Testis (tissue), 2 donors: ENCODE measurements at regions not wholly inside any gene's neighbourhood (a gene's known extent, or its start where the extent isn't known, plus 50 kb on each side); places are given as distances from the start of the nearest gene placed in this dataset.
"Not testable (repeated sequence)": the region's sequence is repeated elsewhere in the genome, so short reads cannot be mapped to it uniquely, and the experiment has no call there.

ENCODE experiments used
- DNase-seq: peaks from one replicate; pipeline ENCODE4 v3.0.0-alpha.2; 2019
- H3K27ac ChIP-seq, 2 donors: fragments of 200-600 bp; sonication (generic); one replicate each; pipeline ENCODE4 v1.5.1; 2019
- H3K27me3 ChIP-seq: fragments of 200-600 bp; sonication (generic); one replicate; pipeline ENCODE4 v1.5.1; 2019
- H3K36me3 ChIP-seq: fragments of 200-600 bp; sonication (generic); one replicate; pipeline ENCODE4 v1.5.1; 2017; ENCODE audit warnings: low read depth; ENCODE audit errors: missing control alignments
- H3K4me1 ChIP-seq: fragments of 200-600 bp; sonication (generic); one replicate; pipeline ENCODE4 v1.5.1; 2019
- H3K4me3 ChIP-seq, 2 donors: fragments of 200-600 bp; sonication (generic); one replicate each; pipeline ENCODE4 v1.5.1; 2017 to 2019
- H3K9me3 ChIP-seq: fragments of 200-600 bp; sonication (generic); one replicate; pipeline ENCODE4 v1.5.1; 2017
- POLR2A ChIP-seq: fragments of 450-650 bp; IDR thresholded peaks from one replicate; pipeline ENCODE4 v1.6.1; 2017; ENCODE audit warnings: antibody characterized with exemption, mild to moderate bottlenecking, moderate library complexity
- WGBS, 2 donors: methylation state at CpG; one replicate each; pipeline ENCODE4 v1.1.5; 2018; 5-methylcytosine and 5-hydroxymethylcytosine counted together
- intact Hi-C: fragments of 100-400 bp; cut with DNase I; formaldehyde crosslinking; loops from one replicate; pipeline ENCODE4 v1.15.1; 2023; ENCODE audit warnings: low total_unique reads
- TF ChIP-seq, protein P1 (sequence below), 3 experiments: fragments of 450-650 bp in 2 of 3; fragments of 200-600 bp in 1 of 3; sonication (generic) in 1 of 3; IDR thresholded peaks; one replicate each; pipeline ENCODE4 v1.5.1; 2016 to 2019; ENCODE audit warnings: antibody characterized with exemption in 3 of 3, mild to moderate bottlenecking in 2 of 3, moderate library complexity in 1 of 3

DNA sequence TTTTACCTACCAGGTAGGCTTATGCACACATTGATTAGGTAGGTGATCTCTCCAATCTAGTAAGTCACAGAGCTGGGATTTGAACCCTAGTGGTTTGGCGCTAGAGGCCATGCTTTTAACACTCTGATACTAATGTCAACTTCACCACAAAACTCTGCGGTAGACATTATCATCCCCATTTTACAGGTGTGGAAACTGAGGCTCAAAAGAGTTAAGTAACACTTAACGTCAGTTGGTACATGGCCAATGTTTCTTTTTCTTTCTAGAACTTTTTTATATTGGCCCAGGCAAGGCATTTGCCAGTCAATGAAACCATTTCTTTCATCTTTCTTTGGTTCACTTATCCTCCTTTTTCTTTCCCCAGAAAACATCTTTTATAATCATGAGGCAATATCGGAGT, 95.9 kb upstream of the KIF26B start:
- Histone ChIP-seq H3K4me1 (no peaks in the 10 kb centered on the region), H3K36me3 (no peaks in the 10 kb centered on the region), H3K27me3 (no peaks in the 10 kb centered on the region), H3K4me3 (no peak overlapping the region), H3K27ac (no peak overlapping the region), H3K9me3 (no peaks in the 10 kb centered on the region)
- 93 to 94% methylated on average over 4 of the region's 4 CpGs for WGBS, 2 donors
- no peak for DNase-seq
- no peak for TF ChIP-seq POLR2A
- TF ChIP-seq, protein P1, sequence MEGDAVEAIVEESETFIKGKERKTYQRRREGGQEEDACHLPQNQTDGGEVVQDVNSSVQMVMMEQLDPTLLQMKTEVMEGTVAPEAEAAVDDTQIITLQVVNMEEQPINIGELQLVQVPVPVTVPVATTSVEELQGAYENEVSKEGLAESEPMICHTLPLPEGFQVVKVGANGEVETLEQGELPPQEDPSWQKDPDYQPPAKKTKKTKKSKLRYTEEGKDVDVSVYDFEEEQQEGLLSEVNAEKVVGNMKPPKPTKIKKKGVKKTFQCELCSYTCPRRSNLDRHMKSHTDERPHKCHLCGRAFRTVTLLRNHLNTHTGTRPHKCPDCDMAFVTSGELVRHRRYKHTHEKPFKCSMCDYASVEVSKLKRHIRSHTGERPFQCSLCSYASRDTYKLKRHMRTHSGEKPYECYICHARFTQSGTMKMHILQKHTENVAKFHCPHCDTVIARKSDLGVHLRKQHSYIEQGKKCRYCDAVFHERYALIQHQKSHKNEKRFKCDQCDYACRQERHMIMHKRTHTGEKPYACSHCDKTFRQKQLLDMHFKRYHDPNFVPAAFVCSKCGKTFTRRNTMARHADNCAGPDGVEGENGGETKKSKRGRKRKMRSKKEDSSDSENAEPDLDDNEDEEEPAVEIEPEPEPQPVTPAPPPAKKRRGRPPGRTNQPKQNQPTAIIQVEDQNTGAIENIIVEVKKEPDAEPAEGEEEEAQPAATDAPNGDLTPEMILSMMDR (IDR thresholded peaks at IDR 0.05): no peak
- intact Hi-C loops: no loop called here

DNA sequence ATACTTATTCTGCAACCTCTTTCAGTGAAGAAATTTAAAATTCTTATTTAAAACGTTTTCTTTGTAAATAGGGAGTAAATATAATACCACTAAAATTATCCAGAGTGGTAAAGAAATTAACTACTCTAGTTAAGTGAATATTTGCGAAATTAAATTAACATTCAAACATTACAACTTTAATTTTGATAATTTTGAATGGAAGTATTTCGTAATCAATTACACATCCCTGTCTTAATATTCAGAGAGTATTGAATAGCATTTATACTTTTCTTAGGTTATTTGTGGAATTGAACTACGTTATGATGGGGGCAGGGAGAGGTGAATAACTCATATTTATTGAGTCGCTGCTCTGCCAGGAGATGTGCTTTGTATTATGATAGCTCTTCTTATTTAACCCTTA, 96.3 kb upstream of the KIF26B start:
- intact Hi-C loops: no loop called here
- no peak overlapping the region for H3K27ac ChIP-seq
- H3K36me3 ChIP-seq: no peaks in the 10 kb centered on the region
- TF ChIP-seq, protein P1 (IDR thresholded peaks at IDR 0.05): no peak
- TF ChIP-seq POLR2A: no peak
- DNase-seq: no peak
- H3K27me3 ChIP-seq: no peaks in the 10 kb centered on the region
- no peaks in the 10 kb centered on the region for H3K4me1 ChIP-seq
- WGBS, 2 donors: 87 to 92% methylated on average over 5 of the region's 5 CpGs
- H3K4me3 ChIP-seq: no peak overlapping the region
- H3K9me3 ChIP-seq: no peaks in the 10 kb centered on the region

DNA sequence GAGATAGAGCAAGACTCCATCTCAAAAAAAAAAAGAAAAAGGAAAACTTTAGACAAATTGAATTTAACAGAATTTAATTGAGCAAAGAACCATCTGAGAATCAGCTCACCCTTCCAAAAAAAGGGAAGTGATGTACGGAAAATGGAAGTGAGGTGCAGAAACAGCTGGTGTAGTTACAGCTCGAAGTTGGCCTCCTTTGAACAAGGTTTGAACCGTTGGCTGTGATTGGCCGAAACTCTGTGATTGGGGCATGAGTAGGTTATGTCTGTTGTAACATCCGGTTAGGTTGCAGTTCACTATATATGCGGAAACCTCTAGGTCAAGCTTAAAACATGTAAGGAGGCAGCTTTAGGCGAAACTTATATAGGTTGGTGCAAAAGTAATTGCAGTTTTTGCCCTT, 97.9 kb upstream of the KIF26B start:
- TF ChIP-seq, protein P1 (IDR thresholded peaks at IDR 0.05): no peak
- TF ChIP-seq POLR2A: no peak
- DNase-seq: no peak
- no peaks in the 10 kb centered on the region for H3K36me3 ChIP-seq
- H3K9me3 ChIP-seq: no peaks in the 10 kb centered on the region
- H3K4me3 ChIP-seq: no peak overlapping the region
- no peaks in the 10 kb centered on the region for H3K4me1 ChIP-seq
- H3K27me3 ChIP-seq: no peaks in the 10 kb centered on the region
- WGBS, 2 donors: 88 to 95% methylated on average over 7 of the region's 7 CpGs
- intact Hi-C loops: no loop called here
- H3K27ac ChIP-seq: no peak overlapping the region

DNA sequence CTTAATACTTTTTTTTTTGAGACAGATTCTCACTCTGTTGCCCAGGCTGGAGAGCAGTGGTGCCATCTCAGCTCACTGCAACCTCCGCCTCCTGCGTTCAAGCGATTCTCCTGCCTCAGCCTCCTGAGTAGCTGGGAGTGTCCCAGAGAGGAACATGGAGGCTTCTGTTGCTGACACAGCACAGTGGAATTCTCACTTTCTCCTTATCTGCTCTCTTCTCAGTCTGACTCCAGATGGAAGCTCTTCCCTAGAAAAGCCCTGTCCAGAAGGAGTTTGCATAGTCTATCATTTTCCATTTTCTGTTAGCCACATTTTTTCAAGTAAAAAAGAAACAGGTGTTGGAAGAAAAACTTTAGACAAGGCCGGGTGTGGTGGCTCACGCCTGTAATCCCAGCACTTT, 98.5 kb upstream of the KIF26B start:
- DNase-seq, H3K36me3 ChIP-seq, intact Hi-C loops, H3K4me1 ChIP-seq, H3K4me3 ChIP-seq, H3K27ac ChIP-seq, H3K27me3 ChIP-seq, H3K9me3 ChIP-seq: not testable (repeated sequence)
- 94 to 99% methylated on average over 5 of the region's 5 CpGs for WGBS, 2 donors

DNA sequence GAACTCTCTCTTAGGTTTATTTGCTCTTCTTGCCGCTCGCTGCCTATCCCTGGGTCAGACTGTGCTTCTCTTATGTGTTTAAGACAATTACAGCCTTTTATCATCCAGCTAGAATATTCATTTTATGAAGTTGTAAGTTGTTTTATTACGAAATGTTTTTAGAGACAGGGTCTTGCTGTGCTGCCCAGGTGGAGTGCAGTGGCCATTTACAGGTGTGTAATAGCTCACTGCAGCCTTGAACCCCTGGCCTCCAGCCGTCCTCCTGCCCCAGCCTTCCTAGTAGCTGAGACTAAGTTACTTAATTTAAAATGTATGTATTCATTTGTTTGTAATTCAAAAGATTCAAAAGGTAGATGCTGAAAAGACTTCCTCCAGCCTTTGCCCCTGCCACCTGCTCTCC, 99.0 kb upstream of the KIF26B start:
- DNase-seq: no peak
- Histone ChIP-seq H3K27ac (no peak overlapping the region), H3K4me1 (no peaks in the 10 kb centered on the region), H3K4me3 (no peak overlapping the region), H3K36me3 (no peaks in the 10 kb centered on the region), H3K9me3 (no peaks in the 10 kb centered on the region), H3K27me3 (no peaks in the 10 kb centered on the region)
- TF ChIP-seq, protein P1 (IDR thresholded peaks at IDR 0.05): no peak
- TF ChIP-seq POLR2A: no peak
- 63 to 76% methylated on average over 3 to 4 of the region's 4 CpGs for WGBS, 2 donors
- intact Hi-C loops: no loop called here
